Gastroesophageal sphincter (tissue), 4 donors: ENCODE measurements at regions not wholly inside any gene's neighbourhood (a gene's known extent, or its start where the extent isn't known, plus 50 kb on each side); places are given as distances from the start of the nearest gene placed in this dataset.

ENCODE experiments used
- ATAC-seq: fragments of 150-250 bp; one replicate; pipeline ENCODE4 v1.9.1; 2016; ENCODE audit warnings: mild to moderate bottlenecking, moderate library complexity
- H3K27ac ChIP-seq, 4 donors: fragments of 200-600 bp; sonication (generic) in 3 of 4; 1 replicate in 3 of 4; 2 replicates in 1 of 4; pipeline ENCODE4 v1.5.1; 2016 to 2019
- H3K27me3 ChIP-seq: fragments of 200-600 bp; sonication (generic); one replicate; pipeline ENCODE4 v1.5.1; 2019
- H3K36me3 ChIP-seq, 2 donors: fragments of 200-600 bp; sonication (generic); one replicate each; pipeline ENCODE4 v1.5.1; 2019; ENCODE audit warnings: control low read depth in 1 of 2
- H3K4me1 ChIP-seq, 3 donors: fragments of 200-600 bp; sonication (generic); 1 replicate in 2 of 3; 2 replicates in 1 of 3; pipeline ENCODE4 v1.5.1; 2016 to 2019; ENCODE audit warnings: control low read depth in 2 of 3
- H3K4me3 ChIP-seq, 2 donors: fragments of 200-600 bp; sonication (generic); one replicate each; pipeline ENCODE4 v1.5.1; 2019; ENCODE audit warnings: mild to moderate bottlenecking in 1 of 2, moderate library complexity in 1 of 2
- H3K9me3 ChIP-seq, 3 donors: fragments of 200-600 bp; sonication (generic); one replicate each; pipeline ENCODE4 v1.5.1; 2017 to 2019; ENCODE audit warnings: control low read depth in 2 of 3
- CTCF ChIP-seq, 4 experiments: fragments of 200-600 bp in 2 of 4; fragments of 450-650 bp in 2 of 4; sonication (generic) in 1 of 4; IDR thresholded peaks; one replicate each; pipeline ENCODE4 v1.5.1; 2017 to 2019; ENCODE audit warnings: antibody characterized with exemption in 4 of 4, mild to moderate bottlenecking in 2 of 4, moderate library complexity in 2 of 4
- EP300 ChIP-seq: sonication (generic); formaldehyde crosslinking; IDR thresholded peaks from one replicate; pipeline ENCODE4 v1.6.1; 2017; ENCODE audit warnings: antibody characterized with exemption, mild to moderate bottlenecking
- POLR2A ChIP-seq, 2 donors: fragments of 450-650 bp; IDR thresholded peaks; one replicate each; pipeline ENCODE4 v1.6.1; 2017; ENCODE audit warnings: antibody characterized with exemption in 2 of 2, mild to moderate bottlenecking in 2 of 2, moderate library complexity in 1 of 2
- POLR2AphosphoS5 ChIP-seq: sonication (generic); formaldehyde crosslinking; IDR thresholded peaks from one replicate; pipeline ENCODE4 v1.6.1; 2017; ENCODE audit warnings: antibody characterized with exemption
- WGBS, 2 donors: methylation state at CpG; one replicate each; pipeline ENCODE4 v1.1.5; 2018; ENCODE audit warnings: low coverage in 1 of 2; 5-methylcytosine and 5-hydroxymethylcytosine counted together

- TF ChIP-seq EP300 = no peak
- no peak for TF ChIP-seq CTCF (IDR thresholded peaks at IDR 0.05)
- no peak for TF ChIP-seq POLR2AphosphoS5
- no peak for TF ChIP-seq POLR2A (IDR thresholded peaks at IDR 0.05)
- no peaks in the 10 kb centered on the region for H3K27me3 ChIP-seq
- H3K4me3 ChIP-seq = no peak overlapping the region
- peaks cover 0 to 86% of the 10 kb centered on the region in 2 donors for H3K36me3 ChIP-seq
- no peaks in the 10 kb centered on the region for H3K4me1 ChIP-seq
- ATAC-seq = no peak
- H3K9me3 ChIP-seq = no peaks in the 10 kb centered on the region
- WGBS, 2 donors = 85% methylated on average over 6 of the region's 68 CpGs; no CpG with 5 or more reads in 1 of the 2 donors
- no peak overlapping the region for H3K27ac ChIP-seq
These were observed 252.5 kb downstream of the GLI2 start for GRCh38 chr2:120988051-120988699.

GRCh38 chr2:120988700-120989511 is 253.2 kb downstream of the GLI2 start:
- TF ChIP-seq POLR2A (IDR thresholded peaks at IDR 0.05) = no peak
- no peak for TF ChIP-seq POLR2AphosphoS5
- no peak for TF ChIP-seq CTCF (IDR thresholded peaks at IDR 0.05)
- TF ChIP-seq EP300 = no peak
- Histone ChIP-seq H3K36me3 (peaks cover 0 to 78% of the 10 kb centered on the region in 2 donors), H3K27me3 (no peaks in the 10 kb centered on the region), H3K4me3 (no peak overlapping the region), H3K9me3 (no peaks in the 10 kb centered on the region), H3K4me1 (no peaks in the 10 kb centered on the region), H3K27ac (no peak overlapping the region)
- WGBS, 2 donors = no CpG with 5 or more reads among the region's 74 CpGs
- ATAC-seq = no peak

GRCh38 chr2:120989512-120990441 is 254.1 kb downstream of the GLI2 start:
- no peak overlapping the region for H3K27ac ChIP-seq
- H3K4me1 ChIP-seq = no peaks in the 10 kb centered on the region
- WGBS, 2 donors = no CpG with 5 or more reads among the region's 26 CpGs
- no peak overlapping the region for H3K4me3 ChIP-seq
- peaks cover 0 to 70% of the 10 kb centered on the region in 2 donors for H3K36me3 ChIP-seq
- ATAC-seq = no peak
- no peaks in the 10 kb centered on the region for H3K9me3 ChIP-seq
- no peaks in the 10 kb centered on the region for H3K27me3 ChIP-seq
- no peak for TF ChIP-seq POLR2AphosphoS5
- TF ChIP-seq CTCF (IDR thresholded peaks at IDR 0.05) = no peak
- no peak for TF ChIP-seq POLR2A (IDR thresholded peaks at IDR 0.05)
- no peak for TF ChIP-seq EP300

- Histone ChIP-seq H3K9me3 (no peaks in the 10 kb centered on the region), H3K27me3 (no peaks in the 10 kb centered on the region), H3K36me3 (peaks cover 0 to 63% of the 10 kb centered on the region in 2 donors), H3K4me3 (no peak overlapping the region), H3K27ac (no peak overlapping the region), H3K4me1 (no peaks in the 10 kb centered on the region)
- ATAC-seq = no peak
- TF ChIP-seq EP300 (no peak), POLR2A (IDR thresholded peaks at IDR 0.05) (no peak), CTCF (IDR thresholded peaks at IDR 0.05) (no peak), POLR2AphosphoS5 (no peak)
- 91% methylated on average over 6 of the region's 15 CpGs; no CpG with 5 or more reads in 1 of the 2 donors for WGBS, 2 donors
These were observed 254.8 kb downstream of the GLI2 start for GRCh38 chr2:120990451-120990871.
